HPDE6-E6E7 (cell line): ENCODE measurements at regions not wholly inside any gene's neighbourhood (a gene's known extent, or its start where the extent isn't known, plus 50 kb on each side); places are given as distances from the start of the nearest gene placed in this dataset.
"Not testable (repeated sequence)": the region's sequence is repeated elsewhere in the genome, so short reads cannot be mapped to it uniquely, and the experiment has no call there.

Experiments
- DNase-seq: peaks from one replicate; pipeline ENCODE4 v3.0.0; 2011; ENCODE audit warnings: missing footprints; ENCODE audit errors: extremely low spot score

- DNase-seq = not testable (repeated sequence)
Observed at GRCh38 chr10:2546894-2547293, 520.5 kb upstream of the PFKP start.

- no peak for DNase-seq
Observed at GRCh38 chr10:2543974-2544373, 523.4 kb upstream of the PFKP start.

GRCh38 chr10:2543142-2543886 is 524.0 kb upstream of the PFKP start:
- DNase-seq = no peak

GRCh38 chr10:2541176-2541575 is 526.2 kb upstream of the PFKP start:
- no peak for DNase-seq

GRCh38 chr10:2529945-2530344 is 537.4 kb upstream of the PFKP start:
- DNase-seq = no peak

- no peak for DNase-seq
Observed at GRCh38 chr10:2525781-2526180, 541.6 kb upstream of the PFKP start.

- DNase-seq = no peak
Observed at GRCh38 chr10:2519139-2519538, 548.2 kb upstream of the PFKP start.

GRCh38 chr10:2509081-2509531 is 558.2 kb upstream of the PFKP start:
- no peak for DNase-seq

GRCh38 chr10:2501366-2501940 is 565.9 kb upstream of the PFKP start:
- not testable (repeated sequence) for DNase-seq

- no peak for DNase-seq
Observed at GRCh38 chr10:2494399-2494798, 572.9 kb upstream of the PFKP start.

GRCh38 chr10:2488446-2489005 is 578.8 kb upstream of the PFKP start:
- DNase-seq = no peak

GRCh38 chr10:2487921-2488320 is 579.4 kb upstream of the PFKP start:
- no peak for DNase-seq

- no peak for DNase-seq
Observed at GRCh38 chr10:2478656-2479055, 588.7 kb upstream of the PFKP start.

GRCh38 chr10:2476812-2477553 is 590.4 kb upstream of the PFKP start:
- DNase-seq = no peak

- DNase-seq = no peak
Observed at GRCh38 chr10:2476218-2476811, 591.0 kb upstream of the PFKP start.

GRCh38 chr10:2475711-2476217 is 591.6 kb upstream of the PFKP start:
- DNase-seq = no peak

GRCh38 chr10:2471811-2472210 is 595.5 kb upstream of the PFKP start:
- DNase-seq = no peak

GRCh38 chr10:2469802-2470201 is 597.5 kb upstream of the PFKP start:
- no peak for DNase-seq

- no peak for DNase-seq
Observed at GRCh38 chr10:2464483-2464882, 602.9 kb upstream of the PFKP start.

GRCh38 chr10:2463316-2463715 is 604.0 kb upstream of the PFKP start:
- no peak for DNase-seq

GRCh38 chr10:2462581-2462980 is 604.8 kb upstream of the PFKP start:
- DNase-seq = no peak

GRCh38 chr10:2460812-2461211 is 606.5 kb upstream of the PFKP start:
- no peak for DNase-seq
